Activated naive CD4-positive, alpha-beta T cell treated with anti-CD3 and anti-CD28 coated beads for 36 hours (primary cell): ENCODE measurements at regions not wholly inside any gene's neighbourhood (a gene's known extent, or its start where the extent isn't known, plus 50 kb on each side); places are given as distances from the start of the nearest gene placed in this dataset.
"Not testable (repeated sequence)": the region's sequence is repeated elsewhere in the genome, so short reads cannot be mapped to it uniquely, and the experiment has no call there.

ENCODE experiments used
- CTCF ChIA-PET: fragments of 350-600 bp; sonication (Branson Sonifier 250); formaldehyde crosslinking; loops from one replicate; lab custom pipeline; 2021; ENCODE audit warnings: antibody characterized with exemption; lab: Charles Lee
- DNase-seq: peaks from one replicate; pipeline ENCODE4 v3.0.0-alpha.2; 2020
- H3K27ac Mint-ChIP-seq: one replicate; pipeline ENCODE4 v1.8.0; 2021; ENCODE audit warnings: mild to moderate bottlenecking, mixed read lengths
- H3K27me3 Mint-ChIP-seq: one replicate; pipeline ENCODE4 v1.8.0; 2021; ENCODE audit warnings: low read depth, mixed read lengths
- H3K36me3 Mint-ChIP-seq: one replicate; pipeline ENCODE4 v1.8.0; 2021; ENCODE audit warnings: low read depth, mixed read lengths
- H3K4me1 Mint-ChIP-seq: one replicate; pipeline ENCODE4 v1.8.0; 2021; ENCODE audit warnings: low read depth, mixed read lengths
- H3K4me3 Mint-ChIP-seq: one replicate; pipeline ENCODE4 v1.8.0; 2021; ENCODE audit warnings: mild to moderate bottlenecking, moderate library complexity, mixed read lengths
- H3K9me3 Mint-ChIP-seq: one replicate; pipeline ENCODE4 v1.8.0; 2021; ENCODE audit warnings: mixed read lengths
- intact Hi-C: fragments of 100-400 bp; cut with micrococcal nuclease; formaldehyde crosslinking; loops from one replicate; pipeline ENCODE4 v1.15.1; 2023

DNA sequence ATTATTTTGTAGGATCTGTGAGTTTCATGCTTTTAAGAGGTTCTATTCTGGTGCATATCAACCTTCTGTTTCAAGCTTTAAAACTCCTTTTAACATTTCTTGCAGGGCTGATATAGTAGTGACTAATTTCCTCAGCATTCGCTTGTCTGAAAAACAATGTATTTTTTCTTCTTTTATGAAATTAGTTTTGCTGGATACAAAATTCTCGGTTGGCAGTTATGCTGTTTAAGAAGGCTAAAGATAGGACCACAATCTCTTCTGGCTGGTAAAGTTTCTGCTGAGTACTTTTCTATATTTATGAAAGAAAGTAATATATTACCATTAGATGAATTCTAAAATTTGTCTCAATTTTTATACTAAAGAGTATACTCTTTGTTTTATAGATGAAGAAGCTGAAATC is 487.8 kb upstream of the SPRY2 start:
- CTCF ChIA-PET: no interaction called here
- H3K27me3 Mint-ChIP-seq: no peaks in the 10 kb centered on the region
- H3K4me3 Mint-ChIP-seq: no peak overlapping the region
- intact Hi-C loops: no loop called here
- no peak overlapping the region for H3K27ac Mint-ChIP-seq
- H3K36me3 Mint-ChIP-seq: peaks cover 1% of the 10 kb centered on the region
- H3K4me1 Mint-ChIP-seq: no peaks in the 10 kb centered on the region
- H3K9me3 Mint-ChIP-seq: peaks cover 23% of the 10 kb centered on the region
- no peak for DNase-seq

- no peak overlapping the region for H3K4me3 Mint-ChIP-seq
- no peaks in the 10 kb centered on the region for H3K36me3 Mint-ChIP-seq
- H3K27me3 Mint-ChIP-seq: no peaks in the 10 kb centered on the region
- no peaks in the 10 kb centered on the region for H3K4me1 Mint-ChIP-seq
- peaks cover 20% of the 10 kb centered on the region for H3K9me3 Mint-ChIP-seq
- no peak for DNase-seq
- intact Hi-C loops: no loop called here
- no peak overlapping the region for H3K27ac Mint-ChIP-seq
- CTCF ChIA-PET: no interaction called here
Measured at GRCh38 chr13:80825276-80825675, 484.4 kb upstream of the SPRY2 start.

DNA sequence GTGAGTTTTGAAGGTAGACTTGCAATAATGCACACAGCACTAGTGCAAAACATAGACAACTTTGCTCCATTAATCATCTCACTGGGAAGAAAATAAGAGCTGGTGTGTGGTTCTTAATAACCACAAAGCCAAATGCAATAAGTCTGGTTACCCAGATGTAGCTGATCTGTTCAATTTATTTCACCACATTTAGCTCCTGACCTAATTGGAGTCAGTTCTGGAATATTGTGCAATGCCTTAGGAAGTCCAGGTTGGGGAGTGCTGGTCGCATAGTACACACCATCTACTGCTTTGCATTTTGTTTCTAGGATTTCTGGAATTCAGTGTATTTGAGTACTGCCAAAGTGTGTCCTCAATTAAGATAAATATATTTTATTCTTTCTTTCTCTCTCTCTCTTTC is 483.3 kb upstream of the SPRY2 start:
- Mint-ChIP-seq H3K36me3 (no peaks in the 10 kb centered on the region), H3K27me3 (no peaks in the 10 kb centered on the region), H3K27ac (no peak overlapping the region), H3K4me3 (no peak overlapping the region), H3K9me3 (peaks cover 20% of the 10 kb centered on the region), H3K4me1 (no peaks in the 10 kb centered on the region)
- CTCF ChIA-PET: no interaction called here
- DNase-seq: no peak
- intact Hi-C loops: no loop called here

- no peak for DNase-seq
- Mint-ChIP-seq H3K4me1 (no peaks in the 10 kb centered on the region), H3K4me3 (no peak overlapping the region), H3K9me3 (peaks cover 20% of the 10 kb centered on the region), H3K27ac (no peak overlapping the region), H3K27me3 (no peaks in the 10 kb centered on the region), H3K36me3 (no peaks in the 10 kb centered on the region)
- CTCF ChIA-PET: no interaction called here
- intact Hi-C loops: no loop called here
Measured at GRCh38 chr13:80823472-80823871, 482.5 kb upstream of the SPRY2 start.

DNA sequence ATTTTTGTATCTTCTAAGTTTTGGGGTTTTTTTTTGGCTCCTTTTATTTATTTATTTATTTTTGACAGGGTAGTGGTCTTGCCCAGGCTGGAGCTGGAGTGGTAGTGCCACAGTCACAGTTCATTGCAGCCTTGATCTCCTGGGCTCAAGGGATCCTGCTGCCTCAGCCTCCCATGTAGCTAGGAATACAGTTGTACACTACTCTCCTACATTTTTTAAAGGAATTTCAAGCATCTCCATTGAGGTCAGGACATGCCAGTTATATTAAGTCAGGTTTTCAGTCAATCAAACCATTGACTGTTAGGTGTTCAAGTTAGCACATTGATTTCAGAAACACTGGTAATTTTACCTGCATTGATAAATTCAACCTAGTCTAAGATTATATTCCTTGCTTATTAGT is 480.5 kb upstream of the SPRY2 start:
- no peaks in the 10 kb centered on the region for H3K36me3 Mint-ChIP-seq
- no peaks in the 10 kb centered on the region for H3K27me3 Mint-ChIP-seq
- DNase-seq: no peak
- no peak overlapping the region for H3K4me3 Mint-ChIP-seq
- H3K27ac Mint-ChIP-seq: no peak overlapping the region
- intact Hi-C loops: no loop called here
- H3K4me1 Mint-ChIP-seq: no peaks in the 10 kb centered on the region
- CTCF ChIA-PET: no interaction called here
- peaks cover 14% of the 10 kb centered on the region for H3K9me3 Mint-ChIP-seq

DNA sequence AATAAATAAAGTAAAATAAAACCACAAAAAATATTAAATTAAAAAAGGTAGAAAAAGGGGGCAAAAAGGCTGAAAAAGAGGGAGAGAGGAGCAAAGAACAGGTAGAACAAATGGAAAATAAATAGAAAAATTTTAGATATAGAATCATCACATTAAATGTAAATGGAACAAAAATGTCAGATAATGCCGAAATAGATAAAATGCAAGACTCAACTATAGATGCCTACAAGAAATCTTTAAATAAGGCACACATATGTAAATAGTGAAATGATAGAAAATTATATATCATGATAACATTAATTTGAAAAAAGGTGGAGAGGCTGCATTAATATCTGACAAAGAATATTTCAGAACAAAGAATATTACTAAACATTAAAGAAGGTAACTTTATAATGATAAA is 477.1 kb upstream of the SPRY2 start:
- H3K36me3 Mint-ChIP-seq: no peaks in the 10 kb centered on the region
- H3K27ac Mint-ChIP-seq: no peak overlapping the region
- peaks cover 2% of the 10 kb centered on the region for H3K9me3 Mint-ChIP-seq
- no peak for DNase-seq
- intact Hi-C loops: no loop called here
- no peaks in the 10 kb centered on the region for H3K4me1 Mint-ChIP-seq
- no peaks in the 10 kb centered on the region for H3K27me3 Mint-ChIP-seq
- CTCF ChIA-PET: no interaction called here
- H3K4me3 Mint-ChIP-seq: no peak overlapping the region

GRCh38 chr13:80814541-80814940 is 473.6 kb upstream of the SPRY2 start:
- no peaks in the 10 kb centered on the region for H3K36me3 Mint-ChIP-seq
- DNase-seq: no peak
- no peaks in the 10 kb centered on the region for H3K4me1 Mint-ChIP-seq
- intact Hi-C loops: no loop called here
- H3K27ac Mint-ChIP-seq: no peak overlapping the region
- no peak overlapping the region for H3K4me3 Mint-ChIP-seq
- H3K27me3 Mint-ChIP-seq: no peaks in the 10 kb centered on the region
- CTCF ChIA-PET: no interaction called here
- H3K9me3 Mint-ChIP-seq: peaks cover 2% of the 10 kb centered on the region

GRCh38 chr13:80810294-80810693 is 469.4 kb upstream of the SPRY2 start:
- DNase-seq, H3K36me3 Mint-ChIP-seq, CTCF ChIA-PET: not testable (repeated sequence)

DNA sequence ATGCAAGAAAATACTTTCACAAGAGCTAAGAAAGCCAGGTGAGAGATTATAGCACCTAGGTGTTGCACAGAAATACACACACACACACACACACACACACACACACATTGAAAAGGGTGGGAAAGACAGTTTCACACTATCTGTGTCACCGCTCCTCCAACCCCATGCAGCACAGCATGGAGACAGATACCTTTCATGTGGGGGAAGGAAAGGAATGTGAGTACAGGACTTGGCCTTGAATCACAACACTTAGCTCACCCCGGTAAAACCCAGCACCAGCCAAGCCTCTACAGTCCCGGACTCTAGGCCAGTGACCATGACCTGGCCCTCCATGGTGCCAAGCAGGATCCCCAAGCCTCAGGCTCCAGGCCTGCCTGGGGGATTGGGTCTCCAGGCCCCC is 462.0 kb upstream of the SPRY2 start:
- Mint-ChIP-seq H3K36me3 (no peaks in the 10 kb centered on the region), H3K27ac (no peak overlapping the region), H3K9me3 (peaks cover 1% of the 10 kb centered on the region), H3K4me3 (no peak overlapping the region), H3K27me3 (no peaks in the 10 kb centered on the region), H3K4me1 (no peaks in the 10 kb centered on the region)
- no peak for DNase-seq
- CTCF ChIA-PET: no interaction called here
- intact Hi-C loops: no loop called here

More at GRCh38 chr13:80810294-80810693, 469.4 kb upstream of the SPRY2 start:
- H3K27ac Mint-ChIP-seq, H3K4me1 Mint-ChIP-seq, H3K4me3 Mint-ChIP-seq, H3K9me3 Mint-ChIP-seq, intact Hi-C loops, H3K27me3 Mint-ChIP-seq: not testable (repeated sequence)

GRCh38 chr13:80798576-80799133 is 457.7 kb upstream of the SPRY2 start:
- CTCF ChIA-PET: no interaction called here
- DNase-seq: no peak
- intact Hi-C loops: no loop called here
- H3K9me3 Mint-ChIP-seq: no peaks in the 10 kb centered on the region
- H3K27ac Mint-ChIP-seq: no peak overlapping the region
- H3K4me3 Mint-ChIP-seq: no peak overlapping the region
- no peaks in the 10 kb centered on the region for H3K27me3 Mint-ChIP-seq
- H3K36me3 Mint-ChIP-seq: no peaks in the 10 kb centered on the region
- H3K4me1 Mint-ChIP-seq: no peaks in the 10 kb centered on the region

DNA sequence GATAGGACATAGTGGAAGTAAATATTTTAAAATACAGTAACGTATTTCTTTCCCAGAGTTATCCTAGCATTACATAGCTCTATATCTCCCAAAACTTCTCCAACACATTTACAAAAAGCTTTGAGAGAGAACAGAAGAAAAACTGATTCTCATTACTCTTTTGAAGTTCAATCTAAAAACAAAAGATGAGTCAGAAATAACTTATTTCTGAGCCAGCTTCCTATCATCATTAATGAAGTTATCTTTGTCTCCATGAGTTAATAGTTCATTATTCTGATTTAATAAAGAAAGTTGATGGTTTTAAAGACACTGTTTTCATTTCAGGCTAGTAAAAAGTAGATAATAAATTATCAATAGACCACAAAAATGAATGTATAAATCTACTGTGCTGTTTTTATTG is 446.7 kb upstream of the SPRY2 start:
- CTCF ChIA-PET: no interaction called here
- Mint-ChIP-seq H3K9me3 (peaks cover 4% of the 10 kb centered on the region), H3K4me1 (no peaks in the 10 kb centered on the region), H3K27ac (no peak overlapping the region), H3K36me3 (no peaks in the 10 kb centered on the region), H3K4me3 (no peak overlapping the region), H3K27me3 (no peaks in the 10 kb centered on the region)
- no peak for DNase-seq
- intact Hi-C loops: no loop called here

DNA sequence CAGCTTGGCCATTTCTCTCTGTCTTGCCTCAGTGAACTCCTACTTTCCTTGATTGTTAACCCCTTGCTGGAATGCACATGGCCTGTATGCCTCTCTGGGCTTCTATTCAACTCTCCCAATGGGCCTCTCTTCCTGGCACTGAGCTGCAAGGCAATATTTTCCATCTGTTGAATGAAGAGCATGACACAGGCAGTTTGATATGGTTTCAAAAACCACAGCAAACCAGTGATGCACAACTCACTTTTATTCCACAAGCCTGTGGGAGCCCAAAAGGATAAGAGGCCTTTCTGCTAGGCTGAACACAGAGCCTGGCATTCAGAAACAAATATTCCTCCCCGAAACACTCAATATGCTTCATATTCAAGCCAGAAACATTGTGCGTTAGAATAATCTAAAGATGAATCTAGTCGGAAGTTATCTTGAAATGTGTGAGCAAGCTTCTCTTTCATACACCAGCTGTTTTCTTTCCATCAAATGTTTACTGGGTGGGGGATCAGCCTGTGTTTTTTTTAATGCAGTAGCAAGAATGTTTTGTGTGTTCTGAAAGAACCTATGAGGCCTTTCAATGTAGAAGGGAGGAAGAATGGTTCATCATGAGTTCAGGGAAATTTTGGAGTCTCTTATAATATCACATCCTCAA is 443.1 kb upstream of the SPRY2 start:
- no peak overlapping the region for H3K4me3 Mint-ChIP-seq
- CTCF ChIA-PET: no interaction called here
- no peaks in the 10 kb centered on the region for H3K9me3 Mint-ChIP-seq
- H3K36me3 Mint-ChIP-seq: no peaks in the 10 kb centered on the region
- no peaks in the 10 kb centered on the region for H3K27me3 Mint-ChIP-seq
- H3K4me1 Mint-ChIP-seq: no peaks in the 10 kb centered on the region
- no peak overlapping the region for H3K27ac Mint-ChIP-seq
- DNase-seq: no peak
- intact Hi-C loops: no loop called here

DNA sequence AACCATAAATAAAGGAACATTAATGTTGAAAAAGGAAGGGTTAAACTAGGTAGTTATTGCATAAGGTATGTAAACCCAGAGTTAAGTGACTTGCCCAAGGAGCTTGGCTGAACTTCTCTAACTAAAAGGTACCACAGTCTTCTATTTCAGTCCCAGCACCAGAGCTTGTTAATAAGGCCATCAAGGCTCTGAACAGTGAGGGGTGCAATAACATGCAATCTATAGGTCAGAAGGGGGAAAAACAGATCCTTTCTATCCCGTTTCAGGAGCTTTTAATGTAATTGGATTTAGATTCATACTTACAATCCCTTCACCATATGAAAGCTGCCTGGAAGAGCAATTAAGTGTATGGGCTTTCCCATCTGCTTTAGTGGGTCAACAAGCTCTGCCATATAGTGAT is 441.5 kb upstream of the SPRY2 start:
- DNase-seq: no peak
- intact Hi-C loops: no loop called here
- Mint-ChIP-seq H3K27ac (no peak overlapping the region), H3K36me3 (no peaks in the 10 kb centered on the region), H3K4me3 (no peak overlapping the region), H3K4me1 (no peaks in the 10 kb centered on the region), H3K9me3 (no peaks in the 10 kb centered on the region), H3K27me3 (no peaks in the 10 kb centered on the region)
- CTCF ChIA-PET: interaction anchor here (0.6 kb wide), 1 partner anchor 439 kb away, joined by 3 read pairs; no protein-coding TSS in a partner anchor
